TTC549 (cell line): ENCODE measurements at regions not wholly inside any gene's neighbourhood (a gene's known extent, or its start where the extent isn't known, plus 50 kb on each side); places are given as distances from the start of the nearest gene placed in this dataset.

Experiments used
- FAIRE-seq: peaks from 2 replicates; lab custom pipeline; 2012; peaks lifted over from hg19 to GRCh38; lab: Jason Lieb, UNC

GRCh38 chr14:58814466-58814865, 176.7 kb downstream of the DACT1 start:
- FAIRE-seq, result no peak

DNA sequence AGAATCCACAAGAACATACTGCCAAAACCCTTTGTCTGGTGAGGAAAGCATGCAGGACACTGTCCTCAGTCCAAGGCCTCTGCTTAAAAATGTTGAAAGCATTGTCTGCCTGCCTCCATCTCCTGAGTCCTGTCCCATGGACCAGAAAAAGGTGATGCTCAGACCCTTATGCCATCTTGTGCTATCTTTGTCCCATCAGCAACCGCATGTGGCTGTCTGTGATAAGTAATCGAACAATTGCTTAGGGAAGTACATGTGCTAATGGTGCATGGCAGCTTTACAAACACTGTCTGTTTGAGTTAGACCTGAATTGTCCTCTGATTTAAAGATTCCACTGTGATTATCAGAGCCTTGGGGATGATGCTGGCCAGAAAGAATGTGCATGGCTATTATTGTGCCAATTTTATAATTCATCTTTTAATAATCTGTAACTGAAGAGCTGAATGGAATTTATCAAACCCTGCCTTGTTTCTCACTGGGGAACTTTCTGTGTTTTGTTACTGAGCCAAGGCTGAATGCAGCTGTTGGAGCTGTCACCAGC, 177.5 kb downstream of the DACT1 start:
- FAIRE-seq, result no peak

DNA sequence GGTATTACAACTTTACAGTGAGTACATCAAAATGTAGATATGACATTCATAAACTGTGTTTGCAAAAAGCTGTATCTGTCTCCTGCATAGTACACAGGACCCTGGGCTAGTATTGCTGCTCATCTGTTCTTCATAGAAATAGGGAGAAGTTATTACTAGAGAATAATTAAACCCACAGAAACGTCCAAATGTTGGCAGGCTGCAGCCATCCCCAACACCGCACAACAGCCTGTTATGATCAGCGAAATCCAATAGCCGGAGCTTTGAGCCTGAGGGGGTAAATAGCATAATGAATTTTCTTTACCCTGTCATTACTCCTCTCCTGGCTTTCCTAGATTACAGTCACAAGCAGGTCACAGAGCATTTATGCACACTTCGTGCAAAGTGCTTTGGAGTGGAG, 178.0 kb downstream of the DACT1 start:
- no peak for FAIRE-seq

DNA sequence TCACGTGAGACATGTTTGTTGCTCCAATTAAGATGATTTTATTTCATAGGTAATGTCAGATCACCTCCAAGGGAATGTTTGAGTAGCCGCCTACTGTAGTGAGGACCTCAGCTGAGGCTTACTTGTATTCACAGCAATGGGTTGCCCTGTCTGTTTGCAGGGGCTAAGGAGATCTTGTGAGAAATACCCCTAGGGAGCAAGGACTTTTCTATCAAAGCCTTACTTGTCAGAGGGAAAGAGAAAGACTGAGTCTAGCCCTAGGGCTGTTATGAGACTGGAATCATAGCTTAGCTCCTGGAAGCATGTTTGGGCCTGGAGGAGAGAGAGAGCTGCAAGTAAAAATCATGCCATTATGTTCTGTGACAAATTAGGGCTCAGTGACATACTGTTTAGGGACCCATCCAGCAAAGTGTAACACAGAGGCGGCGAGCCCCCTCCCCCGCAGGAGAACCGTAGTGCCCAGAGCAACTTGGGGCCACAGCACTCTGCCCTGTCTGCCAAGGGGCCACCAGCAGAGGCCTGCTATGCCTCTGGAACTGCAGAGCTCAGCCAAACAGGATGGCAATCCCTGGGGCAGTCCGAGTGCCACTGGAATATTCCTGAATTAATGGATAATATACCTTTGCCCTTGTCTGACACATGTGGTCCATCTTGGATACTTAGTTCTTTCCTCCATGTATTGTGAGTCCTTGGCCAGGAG, 178.8 kb downstream of the DACT1 start:
- FAIRE-seq, result no peak

GRCh38 chr14:58817846-58818245, 180.1 kb downstream of the DACT1 start:
- FAIRE-seq, result no peak

DNA sequence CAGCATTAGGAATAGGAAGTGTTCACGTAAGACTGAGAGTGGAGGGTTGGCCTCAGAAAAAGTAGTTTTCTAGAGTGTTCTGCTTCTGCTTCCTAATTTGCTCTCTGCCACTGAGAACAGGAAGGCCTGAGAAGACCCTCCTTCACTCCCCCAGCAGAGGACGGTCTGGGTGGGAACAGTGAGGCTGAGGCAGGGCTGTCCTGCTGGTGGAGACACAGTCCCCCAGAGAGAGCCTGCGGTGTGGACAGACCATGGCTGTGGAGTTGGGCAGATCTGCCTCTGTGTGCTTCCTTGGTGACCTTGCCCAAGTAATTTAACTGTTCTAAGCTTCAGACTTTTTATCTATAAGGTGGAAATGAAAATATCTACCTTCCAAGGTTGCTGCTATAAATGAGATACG, 182.3 kb downstream of the DACT1 start:
- FAIRE-seq, result no peak

DNA sequence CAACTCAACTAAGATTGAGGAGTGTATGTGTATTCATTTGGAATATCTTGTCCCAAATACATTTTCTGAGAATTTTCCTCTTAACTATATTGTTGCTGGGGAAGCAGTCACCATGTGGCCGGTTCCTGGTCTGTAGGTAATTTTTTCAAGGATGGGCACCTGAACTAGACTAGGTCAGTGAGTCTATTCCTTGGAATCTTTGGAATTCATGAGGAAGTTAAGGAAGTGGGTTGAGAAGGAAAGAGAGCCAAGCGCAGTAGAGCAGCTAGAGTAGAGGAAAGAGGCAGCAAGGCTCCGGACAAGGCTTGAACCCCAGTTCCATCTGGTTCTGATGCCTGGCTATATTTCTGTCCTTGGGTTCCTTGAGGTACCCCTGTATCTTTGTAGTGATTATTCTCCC, 183.7 kb downstream of the DACT1 start:
- no peak for FAIRE-seq

DNA sequence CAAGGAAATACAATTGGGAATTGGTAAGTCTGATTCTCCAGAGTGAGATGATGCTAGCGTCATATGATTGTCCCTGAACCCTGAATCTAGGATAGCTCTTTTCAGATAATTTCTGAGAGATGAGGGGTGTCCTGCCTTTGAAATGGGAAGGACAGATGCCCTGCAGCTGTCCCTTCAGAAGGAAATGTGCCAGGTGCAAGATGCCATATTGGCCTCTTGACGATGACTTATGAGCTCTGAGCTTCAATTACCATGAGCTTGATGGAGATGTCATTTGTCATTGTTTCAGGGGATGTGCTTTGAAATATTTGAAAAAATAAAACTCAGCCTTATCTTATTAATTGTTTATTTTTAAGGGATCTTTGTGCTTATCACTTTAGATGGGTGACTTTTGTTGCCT, 185.1 kb downstream of the DACT1 start:
- FAIRE-seq, result no peak

GRCh38 chr14:58823312-58823711, 185.6 kb downstream of the DACT1 start:
- FAIRE-seq, result no peak

DNA sequence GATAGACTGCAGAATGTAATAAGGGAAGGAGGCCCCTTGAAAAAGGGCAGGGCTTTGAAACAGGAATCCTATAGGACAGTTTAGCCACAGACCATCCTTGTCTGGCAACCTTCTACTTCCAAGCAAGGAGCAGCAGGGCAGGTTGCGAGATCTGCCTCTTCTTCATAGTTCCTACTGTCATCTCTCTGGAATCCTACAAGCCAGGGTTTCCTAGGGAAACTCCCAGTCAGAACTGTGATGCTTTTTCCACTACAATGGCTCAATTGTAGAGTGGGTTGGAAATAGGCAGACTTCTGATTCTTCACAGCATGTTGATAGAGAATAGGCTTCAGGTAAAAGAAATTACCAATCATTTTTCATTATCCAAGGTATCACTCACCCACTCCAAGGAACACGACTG, 186.3 kb downstream of the DACT1 start:
- FAIRE-seq, result no peak

GRCh38 chr14:58824796-58825195, 187.0 kb downstream of the DACT1 start:
- FAIRE-seq, result no peak

- no peak for FAIRE-seq
Observed at GRCh38 chr14:58825606-58826005, 187.8 kb downstream of the DACT1 start.

DNA sequence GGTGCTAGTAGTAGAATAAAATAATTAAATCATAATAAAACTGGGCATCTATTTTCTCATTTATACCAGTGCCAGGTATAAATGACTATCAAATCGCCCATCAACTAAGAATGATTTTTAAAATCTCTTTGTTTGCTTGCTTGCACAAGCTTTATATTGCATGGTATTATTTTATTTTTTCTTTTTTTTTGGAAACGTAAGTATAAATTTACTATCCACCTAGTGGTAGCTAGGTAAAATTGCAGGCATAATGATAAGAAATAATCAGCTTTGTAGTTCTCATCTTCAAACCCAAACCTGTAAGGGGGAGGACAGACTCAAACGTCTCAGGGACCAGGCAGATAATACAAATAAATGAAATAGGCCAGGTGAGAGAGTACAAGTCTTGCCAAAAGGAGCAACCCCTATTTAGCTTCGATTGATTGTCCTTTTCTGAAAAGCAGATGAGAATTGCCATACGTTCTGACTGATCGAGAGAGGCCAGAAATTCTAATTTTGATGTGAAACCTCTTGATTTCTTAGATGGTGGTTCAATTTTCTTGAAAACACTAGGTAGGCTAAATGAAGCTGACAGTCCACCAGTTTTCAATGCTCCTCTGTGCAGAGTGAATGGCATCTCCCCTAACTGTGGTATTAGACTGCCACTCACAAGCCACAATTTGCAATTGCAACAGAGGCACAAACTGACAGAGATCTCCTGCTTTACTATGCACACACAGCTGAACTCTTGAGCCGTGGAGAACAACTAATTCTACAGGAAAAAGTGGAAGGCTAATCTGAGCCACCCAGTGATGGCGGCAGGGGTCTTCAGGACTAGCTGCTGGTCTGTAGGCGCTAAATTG, 189.3 kb downstream of the DACT1 start:
- FAIRE-seq, result no peak

DNA sequence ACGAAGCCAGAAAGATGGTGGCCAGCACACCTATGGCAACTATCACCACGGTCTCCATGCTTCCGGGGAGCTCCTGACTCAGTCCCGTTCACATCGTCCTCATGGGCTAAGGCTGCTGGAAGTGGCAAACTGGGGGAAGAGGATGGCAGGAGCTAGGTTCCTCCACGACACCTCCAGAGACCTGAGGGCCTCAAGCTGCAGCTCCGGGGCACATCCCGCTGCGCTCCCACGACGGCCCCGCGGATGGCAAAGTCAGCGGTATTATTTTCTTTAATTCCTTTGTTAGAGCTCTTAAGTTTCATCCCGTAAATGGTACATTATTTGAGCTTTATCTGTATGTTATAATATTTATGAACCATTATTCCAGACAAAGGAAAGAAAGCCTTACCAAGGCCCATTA, 190.5 kb downstream of the DACT1 start:
- no peak for FAIRE-seq

- no peak for FAIRE-seq
Observed at GRCh38 chr14:58829594-58829993, 191.8 kb downstream of the DACT1 start.

DNA sequence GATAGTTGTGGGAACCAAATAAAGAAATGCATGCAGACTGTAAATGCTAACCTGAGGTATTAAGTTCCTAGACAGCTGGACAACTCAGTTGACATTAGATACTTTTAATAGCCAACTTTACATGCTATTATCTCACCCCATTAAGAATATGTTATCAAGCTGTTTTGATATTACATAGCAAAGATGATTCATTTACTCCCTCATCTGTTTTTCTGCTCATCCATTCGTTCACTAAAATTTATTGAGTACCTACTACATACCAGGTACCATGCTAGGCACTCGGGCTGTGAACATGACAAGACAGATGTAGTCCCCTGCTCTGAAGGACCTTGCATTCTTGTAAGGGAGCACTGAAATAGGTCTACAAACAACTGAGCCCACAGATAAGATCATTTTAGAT, 192.4 kb downstream of the DACT1 start:
- FAIRE-seq, result no peak

GRCh38 chr14:58832095-58832521, 194.3 kb downstream of the DACT1 start:
- no peak for FAIRE-seq

DNA sequence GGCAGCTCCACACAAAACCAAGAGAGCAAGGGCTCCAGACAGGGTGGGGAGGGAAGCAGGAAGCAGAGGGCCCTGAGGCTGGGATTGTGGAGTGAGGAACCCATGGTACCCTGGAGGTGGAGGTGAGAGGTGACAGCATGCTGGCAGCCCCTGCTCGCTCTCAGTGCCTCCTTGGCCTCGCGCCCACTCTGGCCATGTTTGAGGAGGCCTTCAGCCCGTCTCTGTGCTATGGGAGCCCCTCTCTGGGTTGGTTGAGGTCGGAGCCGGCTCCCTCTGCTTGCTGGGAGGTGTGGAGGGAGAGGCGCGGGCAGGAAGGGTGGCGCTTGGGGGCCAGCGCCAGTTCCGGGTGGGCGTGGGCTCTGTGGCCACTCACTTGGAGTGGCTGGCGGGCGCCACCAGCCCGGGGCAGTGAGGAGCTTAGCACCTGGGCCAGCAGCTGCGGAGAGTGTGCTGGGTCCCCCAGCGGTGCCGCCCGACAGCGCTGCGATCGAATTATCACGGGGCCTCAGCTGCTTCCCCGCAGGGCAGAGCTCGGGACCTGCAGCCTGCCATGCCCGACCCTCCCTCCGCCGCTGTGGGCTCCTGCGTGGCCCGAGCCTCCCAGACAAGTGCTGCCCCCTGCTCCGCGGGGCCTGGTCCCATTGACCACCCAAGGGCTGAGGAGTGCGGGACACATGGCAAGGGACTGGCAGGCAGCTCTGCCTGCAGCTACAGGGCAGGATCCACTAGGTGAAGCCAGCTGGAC, 196.0 kb downstream of the DACT1 start:
- FAIRE-seq, result no peak

DNA sequence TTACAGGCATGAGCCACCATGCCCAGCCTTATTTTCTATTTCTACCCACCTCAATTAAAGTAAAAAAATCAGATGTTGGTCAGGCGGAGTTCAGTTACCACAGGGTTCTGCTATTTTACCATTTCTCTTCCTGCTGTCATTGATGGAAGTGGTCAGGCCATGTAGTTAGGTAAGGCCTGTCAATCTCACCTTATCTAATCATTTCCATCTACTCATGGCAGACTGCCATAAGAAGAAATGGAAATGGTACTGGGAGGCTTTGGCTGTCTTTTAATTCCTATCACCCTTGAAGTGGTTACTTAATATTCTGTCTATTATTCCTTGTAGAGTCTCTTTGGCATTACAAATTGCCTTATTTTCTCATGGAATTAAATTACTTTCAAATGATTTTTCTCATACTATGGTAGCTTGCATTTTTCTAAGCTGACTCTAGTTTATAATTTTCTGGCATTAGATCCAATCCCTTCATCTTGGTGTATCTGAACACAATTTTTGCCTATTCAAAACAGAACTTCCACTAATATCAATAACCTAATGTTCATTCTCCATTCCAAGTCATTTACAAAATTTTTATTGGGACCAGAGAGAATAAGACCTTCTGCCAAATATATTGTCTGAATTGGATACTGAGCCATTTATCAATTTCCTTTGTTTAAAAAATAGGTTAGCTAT, 198.7 kb downstream of the DACT1 start:
- FAIRE-seq, result no peak

DNA sequence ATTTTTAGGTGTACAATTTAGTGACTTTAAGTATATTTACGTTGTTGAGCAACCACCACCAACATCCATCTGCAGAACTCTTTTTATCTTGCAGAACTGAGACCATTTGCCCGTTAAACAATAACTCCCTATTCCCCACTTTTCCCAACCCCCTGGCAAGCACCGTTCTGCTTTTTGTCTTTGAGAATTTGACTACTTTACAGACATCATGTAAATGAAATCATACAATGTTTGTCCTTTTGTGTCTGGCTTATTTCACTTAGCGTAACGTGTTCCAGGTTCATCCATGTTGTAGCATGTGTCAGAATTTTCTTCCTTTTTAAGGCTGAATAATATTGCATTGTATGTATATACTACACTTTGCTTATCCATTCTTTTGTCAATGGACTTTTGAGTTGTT, 201.5 kb downstream of the DACT1 start:
- FAIRE-seq, result no peak

- no peak for FAIRE-seq
Observed at GRCh38 chr14:58844544-58844943, 206.8 kb downstream of the DACT1 start.
